ENCODE measurements at regions not wholly inside any gene's neighbourhood (a gene's known extent, or its start where the extent isn't known, plus 50 kb on each side); places are given as distances from the start of the nearest gene placed in this dataset.

- Mint-ChIP-seq H3K36me3 (ENCODE audit: low read depth) (no peaks in the 10 kb centered on the region), H3K27me3 (peaks cover 3% of the 10 kb centered on the region), H3K9me3 (peaks cover 2% of the 10 kb centered on the region), H3K4me1 (ENCODE audit: low read depth) (no peaks in the 10 kb centered on the region), H3K27ac (no peak overlapping the region), H3K4me3 (no peak overlapping the region)
- H3K4me3 ChIP-seq (ENCODE audit: low read length), result no peak overlapping the region
- CTCF ChIA-PET, result interaction anchor here (0.9 kb wide), 1 partner anchor 10 kb away, joined by 3 read pairs; no protein-coding TSS in a partner anchor
- DNase-seq (no peak), ATAC-seq (ENCODE audit: poor library complexity) (no peak)
- H3K36me3 ChIP-seq (ENCODE audit: insufficient read depth, low read length), result no peaks in the 10 kb centered on the region
- intact Hi-C loops (cut with DNase I, micrococcal nuclease), result no loop called here
- no peak overlapping the region for H3K27ac ChIP-seq (ENCODE audit: low read depth in 1 of 2, low read length in 2 of 2)
- H3K9me3 ChIP-seq (ENCODE audit: control insufficient read depth in 1 of 2, insufficient read depth in 1 of 2, low read length in 2 of 2), result peaks cover 0 to 5% of the 10 kb centered on the region in 2 experiments
- POLR2A ChIA-PET, result no interaction called here
- no peak for TF ChIP-seq CTCF (IDR thresholded peaks at IDR 0.05)
- no peaks in the 10 kb centered on the region for H3K4me1 ChIP-seq (ENCODE audit: insufficient read depth, low read length)
- no peaks in the 10 kb centered on the region for H3K27me3 ChIP-seq (ENCODE audit: control insufficient read depth in 1 of 2, insufficient read depth in 2 of 2, low read length in 2 of 2)
Measured at GRCh38 chr16:80008857-80009256, 408.3 kb upstream of the MAF start.

- no peaks in the 10 kb centered on the region for H3K36me3 ChIP-seq (ENCODE audit: insufficient read depth, low read length)
- DNase-seq, result no peak
- H3K27me3 Mint-ChIP-seq, result peaks cover 3% of the 10 kb centered on the region
- H3K27ac ChIP-seq (ENCODE audit: low read depth in 1 of 2, low read length in 2 of 2), result no peak overlapping the region
- H3K4me3 ChIP-seq (ENCODE audit: low read length), result no peak overlapping the region
- intact Hi-C loops (cut with DNase I, micrococcal nuclease), result no loop called here
- H3K36me3 Mint-ChIP-seq (ENCODE audit: low read depth), result no peaks in the 10 kb centered on the region
- ChIA-PET POLR2A (interaction anchor here (0.8 kb wide), 1 partner anchor 613 kb away, joined by 3 read pairs; no protein-coding TSS in a partner anchor), CTCF (interaction anchor here (0.6 to 1.3 kb wide), 2 partner anchors 10 to 178 kb away, joined by 3 to 5 read pairs; no protein-coding TSS in a partner anchor)
- peaks cover 0 to 5% of the 10 kb centered on the region in 2 experiments for H3K9me3 ChIP-seq (ENCODE audit: control insufficient read depth in 1 of 2, insufficient read depth in 1 of 2, low read length in 2 of 2)
- no peaks in the 10 kb centered on the region for H3K4me1 Mint-ChIP-seq (ENCODE audit: low read depth)
- no peak for ATAC-seq (ENCODE audit: poor library complexity)
- H3K9me3 Mint-ChIP-seq, result peaks cover 2% of the 10 kb centered on the region
- no peak overlapping the region for H3K27ac Mint-ChIP-seq
- H3K4me1 ChIP-seq (ENCODE audit: insufficient read depth, low read length), result no peaks in the 10 kb centered on the region
- no peak overlapping the region for H3K4me3 Mint-ChIP-seq
- TF ChIP-seq CTCF (IDR thresholded peaks at IDR 0.05), result no peak
- no peaks in the 10 kb centered on the region for H3K27me3 ChIP-seq (ENCODE audit: control insufficient read depth in 1 of 2, insufficient read depth in 2 of 2, low read length in 2 of 2)
Measured at GRCh38 chr16:80007231-80007630, 406.7 kb upstream of the MAF start.

- intact Hi-C loops (cut with DNase I, micrococcal nuclease), result no loop called here
- CTCF ChIA-PET, result interaction anchor here (0.6 to 1.3 kb wide), 2 partner anchors 9 to 177 kb away, joined by 3 to 5 read pairs; no protein-coding TSS in a partner anchor
- H3K27me3 Mint-ChIP-seq, result peaks cover 3% of the 10 kb centered on the region
- peaks cover 2% of the 10 kb centered on the region for H3K9me3 Mint-ChIP-seq
- no peak overlapping the region for H3K27ac Mint-ChIP-seq
- no peak for DNase-seq
- no peak for ATAC-seq (ENCODE audit: poor library complexity)
- H3K36me3 Mint-ChIP-seq (ENCODE audit: low read depth), result no peaks in the 10 kb centered on the region
- Histone ChIP-seq H3K27ac (ENCODE audit: low read depth in 1 of 2, low read length in 2 of 2) (no peak overlapping the region), H3K27me3 (ENCODE audit: control insufficient read depth in 1 of 2, insufficient read depth in 2 of 2, low read length in 2 of 2) (no peaks in the 10 kb centered on the region), H3K4me3 (ENCODE audit: low read length) (no peak overlapping the region), H3K4me1 (ENCODE audit: insufficient read depth, low read length) (no peaks in the 10 kb centered on the region), H3K36me3 (ENCODE audit: insufficient read depth, low read length) (no peaks in the 10 kb centered on the region), H3K9me3 (ENCODE audit: control insufficient read depth in 1 of 2, insufficient read depth in 1 of 2, low read length in 2 of 2) (peaks cover 0 to 5% of the 10 kb centered on the region in 2 experiments)
- no peak overlapping the region for H3K4me3 Mint-ChIP-seq
- POLR2A ChIA-PET, result no interaction called here
- no peaks in the 10 kb centered on the region for H3K4me1 Mint-ChIP-seq (ENCODE audit: low read depth)
- TF ChIP-seq CTCF (IDR thresholded peaks at IDR 0.05), result no peak
Measured at GRCh38 chr16:80006241-80007215, 406.0 kb upstream of the MAF start.

Data from CD4-positive, alpha-beta T cell (primary cell).